Peyer's patch (tissue), 4 donors: ENCODE measurements at regions not wholly inside any gene's neighbourhood (a gene's known extent, or its start where the extent isn't known, plus 50 kb on each side); places are given as distances from the start of the nearest gene placed in this dataset.

Experiments
- DNase-seq, 3 donors: peaks; one replicate each; pipeline ENCODE4 v3.0.0-alpha.2; 2017 to 2019
- H3K27ac ChIP-seq, 4 donors: fragments of 200-600 bp; sonication (generic); one replicate each; pipeline ENCODE4 v1.5.1; 2016 to 2019
- H3K27me3 ChIP-seq, 2 donors: fragments of 200-600 bp; sonication (generic); one replicate each; pipeline ENCODE4 v1.5.1; 2019
- H3K36me3 ChIP-seq, 3 donors: fragments of 200-600 bp; sonication (generic); one replicate each; pipeline ENCODE4 v1.5.1; 2016 to 2019
- H3K4me1 ChIP-seq, 4 donors: fragments of 200-600 bp; sonication (generic); one replicate each; pipeline ENCODE4 v1.5.1; 2016 to 2019
- H3K4me3 ChIP-seq, 4 donors: fragments of 200-600 bp; sonication (generic); 1 replicate in 3 of 4; 2 replicates in 1 of 4; pipeline ENCODE4 v1.5.1; 2016 to 2019; ENCODE audit warnings: mild to moderate bottlenecking in 1 of 4
- H3K9me3 ChIP-seq, 4 donors: fragments of 200-600 bp; sonication (generic); one replicate each; pipeline ENCODE4 v1.5.1; 2016 to 2019; ENCODE audit warnings: mild to moderate bottlenecking in 1 of 4
- CTCF ChIP-seq, 6 experiments: fragments of 450-650 bp in 4 of 6; fragments of 200-600 bp in 2 of 6; sonication (generic) in 1 of 6; IDR thresholded peaks; one replicate each; pipeline ENCODE4 v1.5.1; 2017 to 2019; ENCODE audit warnings: antibody characterized with exemption in 6 of 6, mild to moderate bottlenecking in 3 of 6, moderate library complexity in 1 of 6
- POLR2A ChIP-seq, 2 donors: fragments of 450-650 bp; IDR thresholded peaks; one replicate each; pipeline ENCODE4 v1.5.1; 2017; ENCODE audit warnings: antibody characterized with exemption in 2 of 2, mild to moderate bottlenecking in 2 of 2, moderate library complexity in 2 of 2

GRCh38 chr6:40958738-40959137 is 80.3 kb downstream of the UNC5CL start:
- no peak overlapping the region for H3K4me3 ChIP-seq
- H3K36me3 ChIP-seq: no peaks in the 10 kb centered on the region
- no peaks in the 10 kb centered on the region for H3K4me1 ChIP-seq
- TF ChIP-seq CTCF (IDR thresholded peaks at IDR 0.05) (no peak), POLR2A (IDR thresholded peaks at IDR 0.05) (no peak)
- no peak for DNase-seq
- H3K9me3 ChIP-seq: no peaks in the 10 kb centered on the region
- H3K27ac ChIP-seq: no peak overlapping the region
- no peaks in the 10 kb centered on the region for H3K27me3 ChIP-seq

GRCh38 chr6:40957616-40958492 is 81.2 kb downstream of the UNC5CL start:
- H3K27me3 ChIP-seq: no peaks in the 10 kb centered on the region
- H3K4me3 ChIP-seq: no peak overlapping the region
- no peaks in the 10 kb centered on the region for H3K36me3 ChIP-seq
- DNase-seq: no peak
- no peak for TF ChIP-seq CTCF (IDR thresholded peaks at IDR 0.05)
- TF ChIP-seq POLR2A (IDR thresholded peaks at IDR 0.05): no peak
- no peak overlapping the region for H3K27ac ChIP-seq
- H3K4me1 ChIP-seq: no peaks in the 10 kb centered on the region
- H3K9me3 ChIP-seq: no peaks in the 10 kb centered on the region

- Histone ChIP-seq H3K4me1 (no peaks in the 10 kb centered on the region), H3K27ac (no peak overlapping the region), H3K27me3 (no peaks in the 10 kb centered on the region), H3K4me3 (no peak overlapping the region), H3K36me3 (no peaks in the 10 kb centered on the region), H3K9me3 (no peaks in the 10 kb centered on the region)
- no peak for DNase-seq
- no peak for TF ChIP-seq CTCF (IDR thresholded peaks at IDR 0.05)
- TF ChIP-seq POLR2A (IDR thresholded peaks at IDR 0.05): no peak
Measured at GRCh38 chr6:40956936-40957335, 82.1 kb downstream of the UNC5CL start.

DNA sequence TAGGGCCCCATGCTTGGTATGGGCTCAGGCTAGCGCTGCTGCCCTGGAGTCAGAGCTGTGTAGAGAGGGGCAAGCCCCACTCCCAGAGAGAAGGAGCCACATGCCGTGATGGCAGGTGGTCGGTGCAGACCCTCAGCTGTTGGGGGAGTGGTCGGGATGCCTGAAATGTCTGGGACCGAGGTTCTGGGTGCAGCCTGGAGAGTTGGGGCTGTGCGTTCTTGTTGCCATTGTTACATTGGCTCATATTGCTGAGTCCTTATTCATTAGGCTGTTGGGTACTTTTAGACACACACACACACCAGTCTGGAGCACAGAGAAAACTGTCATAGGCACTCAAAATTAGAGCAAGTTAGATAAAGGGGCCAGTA is 83.9 kb downstream of the UNC5CL start:
- no peaks in the 10 kb centered on the region for H3K27me3 ChIP-seq
- DNase-seq: no peak
- H3K4me1 ChIP-seq: no peaks in the 10 kb centered on the region
- no peaks in the 10 kb centered on the region for H3K36me3 ChIP-seq
- no peak overlapping the region for H3K27ac ChIP-seq
- TF ChIP-seq CTCF (IDR thresholded peaks at IDR 0.05) (no peak), POLR2A (IDR thresholded peaks at IDR 0.05) (no peak)
- no peak overlapping the region for H3K4me3 ChIP-seq
- H3K9me3 ChIP-seq: no peaks in the 10 kb centered on the region

- Histone ChIP-seq H3K4me1 (no peaks in the 10 kb centered on the region), H3K9me3 (no peaks in the 10 kb centered on the region), H3K27me3 (no peaks in the 10 kb centered on the region), H3K4me3 (no peak overlapping the region), H3K27ac (no peak overlapping the region), H3K36me3 (no peaks in the 10 kb centered on the region)
- TF ChIP-seq POLR2A (IDR thresholded peaks at IDR 0.05): no peak
- TF ChIP-seq CTCF (IDR thresholded peaks at IDR 0.05): no peak
- DNase-seq: no peak
Measured at GRCh38 chr6:40954446-40955177, 84.4 kb downstream of the UNC5CL start.
